ENCODE measurements at regions not wholly inside any gene's neighbourhood (a gene's known extent, or its start where the extent isn't known, plus 50 kb on each side); places are given as distances from the start of the nearest gene placed in this dataset.

GRCh38 chr5:32964261-32964660 lies 253.1 kb downstream of the NPR3 start:
- no peaks in the 10 kb centered on the region for H3K36me3 ChIP-seq (ENCODE audit: control insufficient read depth, insufficient read depth, low read length)
- H3K27me3 ChIP-seq (replicated peaks; ENCODE audit: control insufficient read depth, insufficient read depth, low read length), result no peaks in the 10 kb centered on the region
- no peak for DNase-seq (ENCODE audit: extremely low read depth, insufficient read length)
- H3K4me3 ChIP-seq (replicated peaks; ENCODE audit: low read depth, low read length), result no peak overlapping the region
- no peak for TF ChIP-seq CTCF (IDR thresholded peaks at IDR 0.05; ENCODE audit: insufficient read depth, low read length, poor library complexity, severe bottlenecking)

- H3K4me3 ChIP-seq (replicated peaks; ENCODE audit: low read depth, low read length), result no peak overlapping the region
- TF ChIP-seq CTCF (IDR thresholded peaks at IDR 0.05; ENCODE audit: insufficient read depth, low read length, poor library complexity, severe bottlenecking), result no peak
- no peaks in the 10 kb centered on the region for H3K27me3 ChIP-seq (replicated peaks; ENCODE audit: control insufficient read depth, insufficient read depth, low read length)
- H3K36me3 ChIP-seq (ENCODE audit: control insufficient read depth, insufficient read depth, low read length), result no peaks in the 10 kb centered on the region
- no peak for DNase-seq (ENCODE audit: extremely low read depth, insufficient read length)
Measured at GRCh38 chr5:32973646-32974045, 262.5 kb downstream of the NPR3 start.

- TF ChIP-seq CTCF (IDR thresholded peaks at IDR 0.05; ENCODE audit: insufficient read depth, low read length, poor library complexity, severe bottlenecking), result no peak
- H3K36me3 ChIP-seq (ENCODE audit: control insufficient read depth, insufficient read depth, low read length), result no peaks in the 10 kb centered on the region
- H3K27me3 ChIP-seq (replicated peaks; ENCODE audit: control insufficient read depth, insufficient read depth, low read length), result no peaks in the 10 kb centered on the region
- no peak for DNase-seq (ENCODE audit: extremely low read depth, insufficient read length)
- no peak overlapping the region for H3K4me3 ChIP-seq (replicated peaks; ENCODE audit: low read depth, low read length)
Measured at GRCh38 chr5:32975656-32976375, 264.7 kb downstream of the NPR3 start.

- H3K27me3 ChIP-seq (replicated peaks; ENCODE audit: control insufficient read depth, insufficient read depth, low read length), result no peaks in the 10 kb centered on the region
- H3K4me3 ChIP-seq (replicated peaks; ENCODE audit: low read depth, low read length), result no peak overlapping the region
- H3K36me3 ChIP-seq (ENCODE audit: control insufficient read depth, insufficient read depth, low read length), result no peaks in the 10 kb centered on the region
- no peak for TF ChIP-seq CTCF (IDR thresholded peaks at IDR 0.05; ENCODE audit: insufficient read depth, low read length, poor library complexity, severe bottlenecking)
- DNase-seq (ENCODE audit: extremely low read depth, insufficient read length), result no peak
Measured at GRCh38 chr5:32981061-32981460, 269.9 kb downstream of the NPR3 start.

DNA sequence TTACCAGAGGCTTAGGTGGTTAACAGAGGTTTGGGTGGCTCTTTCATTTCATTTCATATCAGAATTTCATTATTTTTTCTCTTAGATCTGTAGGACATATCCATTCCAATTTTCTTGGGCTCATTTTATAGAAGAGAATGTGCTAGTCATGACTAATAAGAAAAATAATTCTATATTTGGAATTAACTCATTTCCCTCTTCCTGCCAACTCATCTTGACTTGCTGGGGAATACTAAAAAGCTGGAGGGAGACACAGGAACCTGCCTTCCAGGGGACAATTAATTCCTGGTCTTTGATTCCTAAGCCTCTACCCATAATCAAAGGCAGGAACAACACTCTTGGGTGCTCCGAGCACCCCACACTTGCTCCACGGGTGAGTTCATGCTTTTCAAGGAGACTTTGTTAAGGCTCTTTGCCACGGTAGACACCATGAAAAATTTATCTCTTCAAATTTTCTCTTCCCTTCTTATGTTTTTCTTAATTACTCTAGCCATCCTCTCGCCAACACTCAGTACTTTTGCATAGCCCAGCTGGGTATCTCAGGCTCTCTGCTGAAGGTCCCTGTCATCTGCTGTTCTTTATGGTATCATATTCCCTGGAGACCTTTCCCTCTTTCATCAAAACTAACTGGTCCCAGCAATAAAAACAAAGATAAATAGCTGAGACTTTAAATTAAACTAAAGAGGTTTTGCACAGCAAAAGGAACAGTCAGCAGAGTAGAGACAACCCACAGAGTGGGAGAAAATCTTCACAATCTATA lies 273.9 kb downstream of the NPR3 start:
- Histone ChIP-seq H3K4me3 (replicated peaks; ENCODE audit: low read depth, low read length) (no peak overlapping the region), H3K36me3 (ENCODE audit: control insufficient read depth, insufficient read depth, low read length) (no peaks in the 10 kb centered on the region), H3K27me3 (replicated peaks; ENCODE audit: control insufficient read depth, insufficient read depth, low read length) (no peaks in the 10 kb centered on the region)
- no peak for DNase-seq (ENCODE audit: extremely low read depth, insufficient read length)
- no peak for TF ChIP-seq CTCF (IDR thresholded peaks at IDR 0.05; ENCODE audit: insufficient read depth, low read length, poor library complexity, severe bottlenecking)

Data from GM06990 (cell line).